CMK (cell line): ENCODE measurements at regions not wholly inside any gene's neighbourhood (a gene's known extent, or its start where the extent isn't known, plus 50 kb on each side); places are given as distances from the start of the nearest gene placed in this dataset.

Experiments used
- DNase-seq: peaks from one replicate; pipeline ENCODE4 v3.0.0-alpha.2; 2010; ENCODE audit warnings: low read depth

DNA sequence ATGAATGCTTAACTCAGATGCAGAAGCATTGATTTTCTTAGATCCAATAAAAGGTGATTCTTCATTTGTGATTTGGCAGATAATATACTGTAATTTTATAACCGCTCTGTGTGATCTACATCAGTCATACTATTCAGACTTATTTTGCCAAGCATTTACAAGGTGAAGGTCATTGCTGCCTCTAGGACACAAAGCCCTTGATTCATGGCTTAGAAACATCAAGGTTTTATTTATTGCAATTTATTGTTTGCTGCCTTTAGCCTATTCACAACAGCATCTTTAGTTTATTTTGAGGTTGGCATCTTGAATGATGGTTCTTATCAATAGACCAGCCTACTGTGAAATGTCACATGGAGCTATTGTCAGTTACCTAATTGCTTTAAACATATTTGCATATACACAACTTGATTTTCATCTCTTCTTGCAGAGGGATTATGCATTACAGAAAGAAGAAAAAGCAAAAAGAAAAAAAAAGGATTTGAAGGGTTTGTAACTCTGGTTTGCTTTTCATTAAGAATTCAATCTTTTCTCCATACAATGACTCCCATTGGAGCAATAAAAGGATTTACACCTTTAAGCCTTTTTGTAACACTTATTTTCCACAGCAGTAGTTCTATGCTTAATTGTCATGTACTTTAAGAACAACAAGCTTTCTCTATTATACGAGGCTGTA lies 1371.6 kb upstream of the CELF2 start:
- no peak for DNase-seq

- DNase-seq: no peak
Measured at GRCh38 chr10:9654261-9654660, 1363.4 kb upstream of the CELF2 start.

DNA sequence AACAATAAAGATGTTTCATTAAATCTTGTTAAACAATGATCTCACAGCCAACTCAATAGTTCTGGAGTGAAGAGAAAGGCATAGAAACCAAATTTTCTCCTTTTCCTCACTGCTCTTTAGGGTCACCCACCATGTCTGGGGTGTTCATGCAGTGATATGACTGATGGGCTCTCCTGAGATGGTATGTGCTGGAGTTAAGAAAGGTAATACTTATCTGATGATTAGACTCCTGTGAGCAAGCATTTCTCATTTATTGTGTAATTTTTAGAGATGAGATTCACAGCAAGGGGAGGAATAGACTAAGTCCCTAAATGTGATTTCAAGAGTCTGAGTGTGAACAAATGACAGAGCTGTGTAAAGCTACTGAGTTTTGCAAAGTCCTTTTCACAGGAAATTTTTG lies 1361.3 kb upstream of the CELF2 start:
- DNase-seq: no peak

DNA sequence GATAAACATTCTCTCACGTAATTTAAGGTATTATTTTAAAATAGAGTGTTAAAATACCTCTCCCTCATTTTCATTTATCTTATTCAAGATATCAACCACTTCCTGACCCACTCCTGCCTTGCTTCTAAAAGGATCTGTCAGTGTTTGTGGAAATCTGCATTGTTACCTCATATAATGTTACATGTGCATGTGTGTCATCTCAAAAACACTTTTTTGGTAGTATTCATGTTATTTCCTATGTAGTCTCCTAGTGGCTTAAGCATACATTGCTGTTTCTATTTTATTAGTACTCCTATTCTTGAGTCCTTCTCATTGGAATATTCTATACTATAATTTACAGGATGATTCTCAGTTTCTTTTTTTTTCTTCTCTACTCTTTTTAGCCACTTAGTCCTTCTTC lies 1360.7 kb upstream of the CELF2 start:
- DNase-seq: no peak

DNA sequence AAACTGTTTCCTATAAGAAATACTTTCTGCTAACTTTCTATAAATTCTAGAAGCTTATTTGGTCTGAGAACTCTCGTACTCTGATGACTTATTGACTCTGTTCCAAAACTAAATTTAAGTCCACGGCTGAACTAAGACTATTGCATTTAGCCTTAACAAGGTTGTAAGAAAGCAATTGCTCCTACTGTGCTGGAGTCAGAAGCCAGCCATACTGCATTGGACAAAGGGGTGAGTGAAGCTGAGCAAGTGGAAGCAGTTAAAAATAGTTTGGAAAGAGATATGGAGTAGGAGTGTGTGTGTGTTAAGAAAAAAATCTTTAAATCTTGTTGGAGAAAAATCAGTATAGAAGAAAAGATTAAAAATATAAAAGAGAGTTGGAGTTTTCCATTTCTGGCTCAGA lies 1360.1 kb upstream of the CELF2 start:
- no peak for DNase-seq

GRCh38 chr10:9668411-9668810 lies 1349.3 kb upstream of the CELF2 start:
- no peak for DNase-seq

- DNase-seq: no peak
Measured at GRCh38 chr10:9670911-9671310, 1346.8 kb upstream of the CELF2 start.

- DNase-seq: no peak
Measured at GRCh38 chr10:9681655-9682054, 1336.0 kb upstream of the CELF2 start.

- DNase-seq: no peak
Measured at GRCh38 chr10:9682802-9683201, 1334.9 kb upstream of the CELF2 start.

- no peak for DNase-seq
Measured at GRCh38 chr10:9684186-9684585, 1333.5 kb upstream of the CELF2 start.

DNA sequence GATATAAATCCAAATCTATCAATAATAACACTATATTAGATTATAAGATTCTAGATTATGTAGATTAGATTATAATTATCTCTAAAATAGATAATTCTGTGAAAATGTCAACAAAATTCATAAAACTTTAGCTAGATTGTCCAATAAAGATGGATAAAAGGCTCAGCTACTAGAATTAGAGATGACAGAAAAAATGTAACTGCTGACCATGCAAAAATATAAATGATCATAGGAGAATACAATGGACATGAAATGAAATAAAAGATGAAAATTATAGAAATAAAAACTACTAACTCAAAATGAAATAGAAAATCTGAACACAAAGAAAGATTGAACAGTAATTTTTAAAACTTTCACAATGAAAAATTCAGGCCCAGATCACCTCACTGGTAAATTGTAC lies 1332.1 kb upstream of the CELF2 start:
- DNase-seq: no peak

- no peak for DNase-seq
Measured at GRCh38 chr10:9688711-9689110, 1329.0 kb upstream of the CELF2 start.

GRCh38 chr10:9707216-9707615 lies 1310.5 kb upstream of the CELF2 start:
- no peak for DNase-seq

DNA sequence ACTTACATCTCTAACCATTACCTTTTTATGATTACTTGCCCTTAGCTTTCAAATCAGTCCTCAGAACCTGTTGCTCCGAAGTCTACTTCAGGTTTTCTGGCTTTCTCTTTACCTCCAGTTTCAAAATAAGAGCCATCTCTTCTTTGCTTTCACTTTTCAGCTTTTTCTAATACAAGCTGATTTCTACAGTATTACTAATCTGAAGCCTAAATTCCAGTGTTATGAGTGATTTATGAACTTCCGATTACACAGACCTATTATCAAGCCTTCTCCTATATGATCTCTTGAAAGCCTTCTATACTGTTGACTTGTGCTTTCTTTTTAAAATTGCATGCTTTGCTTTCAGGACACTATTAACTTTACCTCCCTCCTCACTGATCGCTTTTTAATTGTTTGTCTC lies 1307.8 kb upstream of the CELF2 start:
- no peak for DNase-seq

- DNase-seq: no peak
Measured at GRCh38 chr10:9712393-9712792, 1305.3 kb upstream of the CELF2 start.

DNA sequence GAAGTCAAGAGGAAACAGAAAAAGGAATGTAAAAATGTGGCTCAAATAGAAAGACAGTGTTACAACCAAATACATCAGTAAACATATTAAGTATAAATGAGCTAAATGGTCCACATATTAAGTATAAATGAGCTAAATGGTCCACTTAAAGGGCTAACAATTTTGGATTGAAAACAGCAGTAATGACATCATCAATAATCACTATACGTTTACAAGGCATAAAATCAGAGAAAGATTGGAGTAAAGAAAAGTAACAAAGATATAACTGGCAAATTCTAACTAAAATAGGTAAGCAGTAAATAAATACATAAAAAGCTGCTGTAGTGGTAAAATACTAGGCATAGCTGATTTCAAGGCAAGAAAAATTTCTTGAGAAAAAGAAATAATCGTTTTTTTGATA lies 1298.4 kb upstream of the CELF2 start:
- DNase-seq: no peak

DNA sequence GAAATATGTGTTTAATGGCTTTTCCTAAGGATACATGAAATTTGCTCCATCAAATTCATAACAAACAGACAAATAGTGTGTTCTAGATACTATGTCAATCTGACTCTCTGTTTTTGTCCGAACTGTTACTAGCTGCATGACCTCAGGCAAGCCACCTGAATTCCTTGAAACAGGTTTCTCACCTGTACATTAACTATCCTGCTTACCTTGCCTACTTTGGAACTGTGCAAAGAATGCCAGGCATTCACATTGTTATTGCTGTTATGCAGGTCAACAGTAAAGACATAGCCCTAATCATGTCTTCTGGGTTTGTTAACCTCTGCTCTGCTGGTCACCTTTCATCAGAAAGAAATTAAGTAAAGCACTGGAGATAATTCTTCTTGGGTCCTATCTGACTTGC lies 1283.9 kb upstream of the CELF2 start:
- no peak for DNase-seq

GRCh38 chr10:9734218-9734617 lies 1283.5 kb upstream of the CELF2 start:
- no peak for DNase-seq

DNA sequence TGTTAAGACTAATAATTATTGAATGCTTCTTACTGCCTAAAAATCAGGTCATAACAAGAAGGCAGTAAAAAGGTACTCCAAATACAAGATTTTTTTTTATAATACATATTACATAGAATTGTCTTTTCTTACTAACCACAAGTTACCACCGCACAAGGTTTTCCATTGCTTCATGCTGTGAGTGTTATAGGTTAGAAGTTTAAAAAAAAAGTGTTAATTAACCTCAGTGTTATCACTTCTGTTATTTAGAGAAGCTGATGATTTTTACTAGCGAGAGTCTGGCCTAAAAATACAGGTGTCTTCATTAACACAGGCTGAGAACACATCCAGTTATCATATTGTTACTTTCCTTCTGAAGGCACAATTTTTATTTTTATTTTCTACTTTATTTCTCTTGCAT lies 1281.9 kb upstream of the CELF2 start:
- DNase-seq: no peak

GRCh38 chr10:9743639-9744038 lies 1274.0 kb upstream of the CELF2 start:
- no peak for DNase-seq

- no peak for DNase-seq
Measured at GRCh38 chr10:9745158-9745557, 1272.5 kb upstream of the CELF2 start.

- no peak for DNase-seq
Measured at GRCh38 chr10:9757176-9757575, 1260.5 kb upstream of the CELF2 start.

DNA sequence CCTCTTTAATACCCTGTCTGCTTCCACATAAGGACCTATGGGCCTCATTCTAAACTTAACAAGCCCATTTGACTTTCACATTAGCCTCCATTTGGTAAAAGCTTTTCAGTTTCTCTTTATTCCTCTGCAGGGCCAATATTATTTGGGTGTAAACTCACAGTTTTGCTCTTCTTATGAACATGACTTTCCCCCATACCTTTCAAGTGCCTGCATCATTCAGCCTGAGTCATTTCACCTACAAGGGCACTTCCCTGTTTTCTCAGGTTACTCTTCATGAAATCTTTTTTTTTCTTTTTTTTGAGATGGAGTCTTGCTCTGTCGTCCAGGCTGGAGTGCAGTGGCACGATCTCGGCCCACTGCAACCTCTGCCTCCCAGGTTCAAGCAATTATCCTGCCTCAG lies 1258.1 kb upstream of the CELF2 start:
- DNase-seq: no peak

DNA sequence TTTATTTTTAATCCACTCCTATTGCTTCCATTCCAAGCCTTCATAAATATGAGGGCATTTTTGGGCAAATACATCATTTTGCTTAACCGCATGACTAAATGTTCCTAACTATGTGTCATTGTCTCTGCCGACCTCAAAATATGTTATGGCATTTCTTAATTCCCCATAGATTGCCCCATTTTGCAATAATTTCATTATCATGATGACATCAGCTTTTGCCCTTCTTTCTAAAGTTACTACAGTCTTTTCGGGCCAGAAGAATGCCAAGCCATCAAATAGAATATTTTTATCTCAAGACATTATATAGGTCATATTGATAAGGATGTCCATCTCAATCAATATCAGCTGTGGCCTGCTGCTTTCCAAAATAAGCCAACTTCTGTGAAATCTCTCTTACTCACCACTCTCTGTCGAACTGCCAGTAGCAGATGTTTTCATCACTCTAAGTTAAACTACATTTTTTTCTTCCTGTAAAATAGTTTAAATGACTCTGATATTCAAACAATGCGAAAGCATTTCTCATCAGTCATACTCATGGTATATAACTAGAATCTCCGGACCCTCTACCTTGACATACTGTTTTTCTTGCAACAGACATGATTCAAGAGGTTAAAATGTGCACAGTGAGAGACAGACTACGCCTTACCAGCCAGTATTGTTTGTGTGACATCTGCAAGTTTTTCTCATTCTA lies 1254.6 kb upstream of the CELF2 start:
- no peak for DNase-seq
